Body of pancreas (tissue), 4 donors: ENCODE measurements at regions not wholly inside any gene's neighbourhood (a gene's known extent, or its start where the extent isn't known, plus 50 kb on each side); places are given as distances from the start of the nearest gene placed in this dataset.
"Not testable (repeated sequence)": the region's sequence is repeated elsewhere in the genome, so short reads cannot be mapped to it uniquely, and the experiment has no call there.

Experiments used
- POLR2A ChIP-seq, 3 donors: fragments of 450-650 bp; IDR thresholded peaks; one replicate each; pipeline ENCODE4 v1.6.1; 2016; ENCODE audit warnings: antibody characterized with exemption in 3 of 3, mild to moderate bottlenecking in 2 of 3
- TF ChIP-seq, protein P1 (sequence below), 7 experiments: fragments of 450-650 bp in 4 of 7; fragments of 200-600 bp in 3 of 7; sonication (generic) in 3 of 7; IDR thresholded peaks; one replicate each; pipeline ENCODE4 v1.5.1; 2016 to 2019; ENCODE audit warnings: antibody characterized with exemption in 7 of 7

DNA sequence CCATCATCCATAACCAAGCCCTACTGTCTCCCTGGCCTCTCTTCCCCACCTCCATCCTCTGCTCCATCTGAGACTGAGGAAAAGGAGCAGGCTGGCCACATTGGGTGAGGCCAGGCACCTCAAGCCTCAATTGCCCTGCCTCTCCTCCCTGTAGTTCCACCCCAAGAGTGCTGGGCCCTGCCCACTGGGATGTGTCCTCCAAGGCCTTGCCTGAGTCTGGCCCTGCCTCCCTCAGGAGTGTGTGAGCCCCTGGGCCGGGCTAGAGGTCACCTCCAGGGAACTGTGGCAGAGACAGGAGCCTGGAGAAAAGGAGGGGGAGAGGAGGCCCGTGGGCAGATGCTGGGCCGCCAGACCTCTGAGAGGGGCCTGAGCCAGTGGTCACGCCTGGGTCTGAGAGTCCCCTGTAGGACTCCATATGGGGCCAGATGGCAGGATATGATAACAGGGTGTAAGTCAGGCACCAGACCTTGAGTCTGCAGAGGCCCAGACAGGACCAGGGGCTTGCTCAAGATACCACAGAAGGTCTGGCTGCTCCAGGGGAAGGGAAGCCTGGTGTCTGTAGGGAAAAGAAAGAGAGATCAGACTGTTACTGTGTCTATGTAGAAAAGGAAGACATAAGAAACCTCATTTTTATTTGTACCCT is 202.5 kb upstream of the CDY1B start:
- TF ChIP-seq, protein P1, sequence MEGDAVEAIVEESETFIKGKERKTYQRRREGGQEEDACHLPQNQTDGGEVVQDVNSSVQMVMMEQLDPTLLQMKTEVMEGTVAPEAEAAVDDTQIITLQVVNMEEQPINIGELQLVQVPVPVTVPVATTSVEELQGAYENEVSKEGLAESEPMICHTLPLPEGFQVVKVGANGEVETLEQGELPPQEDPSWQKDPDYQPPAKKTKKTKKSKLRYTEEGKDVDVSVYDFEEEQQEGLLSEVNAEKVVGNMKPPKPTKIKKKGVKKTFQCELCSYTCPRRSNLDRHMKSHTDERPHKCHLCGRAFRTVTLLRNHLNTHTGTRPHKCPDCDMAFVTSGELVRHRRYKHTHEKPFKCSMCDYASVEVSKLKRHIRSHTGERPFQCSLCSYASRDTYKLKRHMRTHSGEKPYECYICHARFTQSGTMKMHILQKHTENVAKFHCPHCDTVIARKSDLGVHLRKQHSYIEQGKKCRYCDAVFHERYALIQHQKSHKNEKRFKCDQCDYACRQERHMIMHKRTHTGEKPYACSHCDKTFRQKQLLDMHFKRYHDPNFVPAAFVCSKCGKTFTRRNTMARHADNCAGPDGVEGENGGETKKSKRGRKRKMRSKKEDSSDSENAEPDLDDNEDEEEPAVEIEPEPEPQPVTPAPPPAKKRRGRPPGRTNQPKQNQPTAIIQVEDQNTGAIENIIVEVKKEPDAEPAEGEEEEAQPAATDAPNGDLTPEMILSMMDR (IDR thresholded peaks at IDR 0.05) = not testable (repeated sequence)
- TF ChIP-seq POLR2A (IDR thresholded peaks at IDR 0.05) = not testable (repeated sequence)
